HG02571 (cell line): ENCODE measurements at regions not wholly inside any gene's neighbourhood (a gene's known extent, or its start where the extent isn't known, plus 50 kb on each side); places are given as distances from the start of the nearest gene placed in this dataset.

Experiments used
- ATAC-seq: cut with Tn5 transposase; IDR thresholded peaks from one replicate; pipeline ENCODE4 v1.9.1; 2021; ENCODE audit warnings: mild to moderate bottlenecking, moderate library complexity; ENCODE audit not compliant: unreplicated experiment

GRCh38 chr13:104782741-104783140 lies 1716.5 kb upstream of the SLC10A2 start:
- no peak for ATAC-seq

GRCh38 chr13:104779311-104779993 lies 1713.2 kb upstream of the SLC10A2 start:
- no peak for ATAC-seq

GRCh38 chr13:104773775-104774174 lies 1707.6 kb upstream of the SLC10A2 start:
- ATAC-seq, result no peak

- ATAC-seq, result no peak
Observed at GRCh38 chr13:104769545-104769944, 1703.3 kb upstream of the SLC10A2 start.

- no peak for ATAC-seq
Observed at GRCh38 chr13:104766319-104766718, 1700.1 kb upstream of the SLC10A2 start.

GRCh38 chr13:104764600-104764999 lies 1698.4 kb upstream of the SLC10A2 start:
- ATAC-seq, result no peak

- ATAC-seq, result no peak
Observed at GRCh38 chr13:104759069-104759468, 1692.9 kb upstream of the SLC10A2 start.

- ATAC-seq, result no peak
Observed at GRCh38 chr13:104757712-104758111, 1691.5 kb upstream of the SLC10A2 start.

- no peak for ATAC-seq
Observed at GRCh38 chr13:104750377-104750776, 1684.2 kb upstream of the SLC10A2 start.

GRCh38 chr13:104740641-104741222 lies 1674.5 kb upstream of the SLC10A2 start:
- no peak for ATAC-seq

GRCh38 chr13:104737713-104738112 lies 1671.5 kb upstream of the SLC10A2 start:
- ATAC-seq, result no peak

- ATAC-seq, result no peak
Observed at GRCh38 chr13:104733427-104733826, 1667.2 kb upstream of the SLC10A2 start.

- ATAC-seq, result no peak
Observed at GRCh38 chr13:104715111-104715510, 1648.9 kb upstream of the SLC10A2 start.

GRCh38 chr13:104705031-104705750 lies 1639.0 kb upstream of the SLC10A2 start:
- ATAC-seq, result no peak

GRCh38 chr13:104701591-104701990 lies 1635.4 kb upstream of the SLC10A2 start:
- ATAC-seq, result no peak

GRCh38 chr13:104694397-104694796 lies 1628.2 kb upstream of the SLC10A2 start:
- ATAC-seq, result no peak

GRCh38 chr13:104693126-104693525 lies 1626.9 kb upstream of the SLC10A2 start:
- ATAC-seq, result no peak

GRCh38 chr13:104691767-104692467 lies 1625.7 kb upstream of the SLC10A2 start:
- no peak for ATAC-seq

- no peak for ATAC-seq
Observed at GRCh38 chr13:104686484-104686883, 1620.3 kb upstream of the SLC10A2 start.

- no peak for ATAC-seq
Observed at GRCh38 chr13:104683789-104684188, 1617.6 kb upstream of the SLC10A2 start.

GRCh38 chr13:104678161-104678560 lies 1611.9 kb upstream of the SLC10A2 start:
- no peak for ATAC-seq

- no peak for ATAC-seq
Observed at GRCh38 chr13:104671901-104672300, 1605.7 kb upstream of the SLC10A2 start.
